Astrocyte (in vitro differentiated cells and primary cell): ENCODE measurements at regions not wholly inside any gene's neighbourhood (a gene's known extent, or its start where the extent isn't known, plus 50 kb on each side); places are given as distances from the start of the nearest gene placed in this dataset.
A peak's percentile ranks its signal among the peaks of the same experiment; 100 is the strongest.

Experiments used
- DNase-seq: peaks from one replicate; pipeline ENCODE4 v3.0.0-alpha.2; 2010; ENCODE audit warnings: low read depth
- FAIRE-seq: peaks from 2 replicates; lab custom pipeline; 2011; peaks lifted over from hg19 to GRCh38; lab: Jason Lieb, UNC
- H2AFZ ChIP-seq: 2 replicates; pipeline ENCODE4 v1.6.0; 2012; ENCODE audit warnings: low read depth, low read length, inconsistent platforms
- H3K27ac ChIP-seq: 2 replicates; pipeline ENCODE4 v1.5.1; 2011; ENCODE audit warnings: low read depth, low read length, inconsistent platforms
- H3K27me3 ChIP-seq: 2 replicates; pipeline ENCODE4 v1.6.0; 2011; ENCODE audit warnings: low read length, inconsistent platforms; ENCODE audit not compliant: insufficient read depth
- H3K36me3 ChIP-seq: 2 replicates; pipeline ENCODE4 v1.5.1; 2011; ENCODE audit warnings: low read length, inconsistent platforms; ENCODE audit not compliant: insufficient read depth
- H3K4me1 ChIP-seq: 2 replicates; pipeline ENCODE4 v1.5.1; 2011; ENCODE audit warnings: low read length, inconsistent platforms; ENCODE audit not compliant: insufficient read depth
- H3K4me2 ChIP-seq: 2 replicates; pipeline ENCODE4 v1.6.0; 2012; ENCODE audit warnings: low read length, inconsistent platforms
- H3K4me3 ChIP-seq: 2 replicates; pipeline ENCODE4 v1.5.1; 2011; ENCODE audit warnings: low read depth, mild to moderate bottlenecking, low read length, inconsistent platforms; ENCODE audit not compliant: insufficient read depth
- H3K79me2 ChIP-seq: 2 replicates; pipeline ENCODE4 v1.6.0; 2012; ENCODE audit warnings: mild to moderate bottlenecking, low read length, inconsistent platforms; ENCODE audit not compliant: insufficient read depth
- H3K9ac ChIP-seq: 2 replicates; pipeline ENCODE4 v1.6.0; 2012; ENCODE audit warnings: mild to moderate bottlenecking, low read length, inconsistent platforms
- H3K9me3 ChIP-seq: 2 replicates; pipeline ENCODE4 v1.5.1; 2012; ENCODE audit warnings: low read depth, mild to moderate bottlenecking, low read length, inconsistent platforms; ENCODE audit not compliant: insufficient read depth
- H4K20me1 ChIP-seq: 2 replicates; pipeline ENCODE4 v1.6.0; 2012; ENCODE audit warnings: low read length, inconsistent platforms; ENCODE audit not compliant: insufficient read depth
- H3K27ac Mint-ChIP-seq: one replicate; pipeline ENCODE4 v1.8.0; 2021; ENCODE audit warnings: mild to moderate bottlenecking, mixed read lengths; ENCODE audit not compliant: unreplicated experiment
- H3K27me3 Mint-ChIP-seq: one replicate; pipeline ENCODE4 v1.8.0; 2021; ENCODE audit warnings: low read depth, mixed read lengths; ENCODE audit not compliant: unreplicated experiment
- H3K36me3 Mint-ChIP-seq: one replicate; pipeline ENCODE4 v1.8.0; 2021; ENCODE audit warnings: low read depth, mixed read lengths; ENCODE audit not compliant: unreplicated experiment
- H3K4me1 Mint-ChIP-seq: one replicate; pipeline ENCODE4 v1.8.0; 2021; ENCODE audit warnings: low read depth, mixed read lengths; ENCODE audit not compliant: unreplicated experiment
- H3K4me3 Mint-ChIP-seq: one replicate; pipeline ENCODE4 v1.8.0; 2021; ENCODE audit warnings: mild to moderate bottlenecking, moderate library complexity, mixed read lengths; ENCODE audit not compliant: unreplicated experiment
- H3K9me3 Mint-ChIP-seq: one replicate; pipeline ENCODE4 v1.8.0; 2021; ENCODE audit warnings: mild to moderate bottlenecking, mixed read lengths; ENCODE audit not compliant: unreplicated experiment
- CTCF ChIP-seq: IDR thresholded peaks from 2 replicates; pipeline ENCODE4 v1.5.1; 2011; ENCODE audit warnings: low read depth, mild to moderate bottlenecking, inconsistent platforms, low read length, moderate library complexity; ENCODE audit not compliant: insufficient read depth
- EZH2 ChIP-seq: IDR thresholded peaks from 2 replicates; pipeline ENCODE4 v1.6.1; 2012; ENCODE audit warnings: mild to moderate bottlenecking, low read length, inconsistent platforms; ENCODE audit not compliant: insufficient read depth

GRCh38 chr2:21515903-21516302 lies 392.1 kb downstream of the TDRD15 start:
- DNase-seq, result no peak
- H3K4me3 Mint-ChIP-seq, result no peak overlapping the region
- H3K36me3 ChIP-seq, result no peaks in the 10 kb centered on the region
- H4K20me1 ChIP-seq, result no peaks in the 10 kb centered on the region
- no peak overlapping the region for H3K27ac ChIP-seq
- H3K9me3 Mint-ChIP-seq, result no peaks in the 10 kb centered on the region
- TF ChIP-seq EZH2 (no peak), CTCF (no peak)
- no peaks in the 10 kb centered on the region for H3K36me3 Mint-ChIP-seq
- no peaks in the 10 kb centered on the region for H3K27me3 ChIP-seq
- H3K79me2 ChIP-seq, result no peaks in the 10 kb centered on the region
- H3K9ac ChIP-seq, result no peak overlapping the region
- H3K4me3 ChIP-seq, result no peak overlapping the region
- no peaks in the 10 kb centered on the region for H3K4me1 ChIP-seq
- H3K4me2 ChIP-seq, result no peak overlapping the region
- H2AFZ ChIP-seq, result no peak overlapping the region
- peaks cover 1% of the 10 kb centered on the region for H3K4me1 Mint-ChIP-seq
- peak overlapping the region; percentile 70 for H3K27ac Mint-ChIP-seq
- no peak for FAIRE-seq
- H3K27me3 Mint-ChIP-seq, result no peaks in the 10 kb centered on the region
- no peaks in the 10 kb centered on the region for H3K9me3 ChIP-seq

- Histone ChIP-seq H3K9me3 (no peaks in the 10 kb centered on the region), H3K4me1 (no peaks in the 10 kb centered on the region), H3K27ac (no peak overlapping the region), H4K20me1 (no peaks in the 10 kb centered on the region), H3K9ac (no peak overlapping the region), H3K4me3 (no peak overlapping the region), H2AFZ (no peak overlapping the region), H3K27me3 (no peaks in the 10 kb centered on the region), H3K79me2 (no peaks in the 10 kb centered on the region), H3K36me3 (no peaks in the 10 kb centered on the region), H3K4me2 (no peak overlapping the region)
- H3K27me3 Mint-ChIP-seq, result peaks cover 4% of the 10 kb centered on the region
- no peak overlapping the region for H3K4me3 Mint-ChIP-seq
- H3K27ac Mint-ChIP-seq, result no peak overlapping the region
- FAIRE-seq (no peak), DNase-seq (no peak)
- TF ChIP-seq EZH2 (no peak), CTCF (no peak)
- H3K4me1 Mint-ChIP-seq, result peaks cover 1% of the 10 kb centered on the region
- no peaks in the 10 kb centered on the region for H3K36me3 Mint-ChIP-seq
- peaks cover 1% of the 10 kb centered on the region for H3K9me3 Mint-ChIP-seq
Observed at GRCh38 chr2:21519412-21519811, 395.6 kb downstream of the TDRD15 start.

- no peak overlapping the region for H3K4me3 ChIP-seq
- no peak overlapping the region for H3K9ac ChIP-seq
- peaks cover 5% of the 10 kb centered on the region for H3K27me3 Mint-ChIP-seq
- H2AFZ ChIP-seq, result no peak overlapping the region
- TF ChIP-seq CTCF (no peak), EZH2 (no peak)
- peaks cover 1% of the 10 kb centered on the region for H3K4me1 Mint-ChIP-seq
- H3K27ac ChIP-seq, result no peak overlapping the region
- no peak overlapping the region for H3K4me3 Mint-ChIP-seq
- no peaks in the 10 kb centered on the region for H3K79me2 ChIP-seq
- peaks cover 2% of the 10 kb centered on the region for H3K9me3 Mint-ChIP-seq
- no peaks in the 10 kb centered on the region for H3K9me3 ChIP-seq
- no peak overlapping the region for H3K4me2 ChIP-seq
- H3K36me3 Mint-ChIP-seq, result no peaks in the 10 kb centered on the region
- no peak overlapping the region for H3K27ac Mint-ChIP-seq
- DNase-seq (no peak), FAIRE-seq (no peak)
- H3K27me3 ChIP-seq, result no peaks in the 10 kb centered on the region
- no peaks in the 10 kb centered on the region for H3K36me3 ChIP-seq
- no peaks in the 10 kb centered on the region for H3K4me1 ChIP-seq
- no peaks in the 10 kb centered on the region for H4K20me1 ChIP-seq
Observed at GRCh38 chr2:21519821-21520220, 396.1 kb downstream of the TDRD15 start.
